Fibroblast of gingiva (primary cell): ENCODE measurements at regions not wholly inside any gene's neighbourhood (a gene's known extent, or its start where the extent isn't known, plus 50 kb on each side); places are given as distances from the start of the nearest gene placed in this dataset.
A peak's percentile ranks its signal among the peaks of the same experiment; 100 is the strongest.

Experiments
- DNase-seq: peaks from one replicate; pipeline ENCODE4 v3.0.0-alpha.2; 2011; ENCODE audit warnings: low read depth

- DNase-seq, result no peak
These were observed 64.8 kb upstream of the LOXL4 start for GRCh38 chr10:98332623-98333269.

- no peak for DNase-seq
These were observed 63.9 kb upstream of the LOXL4 start for GRCh38 chr10:98331885-98332284.

GRCh38 chr10:98330987-98331386, 63.0 kb upstream of the LOXL4 start:
- DNase-seq, result no peak

GRCh38 chr10:98328640-98329039, 60.6 kb upstream of the LOXL4 start:
- no peak for DNase-seq

GRCh38 chr10:98328163-98328562, 60.2 kb upstream of the LOXL4 start:
- no peak for DNase-seq

- no peak for DNase-seq
These were observed 58.6 kb upstream of the LOXL4 start for GRCh38 chr10:98326621-98327027.

- peak; percentile 94 for DNase-seq
These were observed 55.5 kb upstream of the LOXL4 start for GRCh38 chr10:98323221-98324164.

GRCh38 chr10:98321186-98321780, 53.3 kb upstream of the LOXL4 start:
- no peak for DNase-seq

GRCh38 chr10:98320486-98321185, 52.6 kb upstream of the LOXL4 start:
- DNase-seq, result no peak

GRCh38 chr10:98318861-98319260, 50.9 kb upstream of the LOXL4 start:
- peak; percentile 43 for DNase-seq
